ENCODE measurements at regions not wholly inside any gene's neighbourhood (a gene's known extent, or its start where the extent isn't known, plus 50 kb on each side); places are given as distances from the start of the nearest gene placed in this dataset.

DNA sequence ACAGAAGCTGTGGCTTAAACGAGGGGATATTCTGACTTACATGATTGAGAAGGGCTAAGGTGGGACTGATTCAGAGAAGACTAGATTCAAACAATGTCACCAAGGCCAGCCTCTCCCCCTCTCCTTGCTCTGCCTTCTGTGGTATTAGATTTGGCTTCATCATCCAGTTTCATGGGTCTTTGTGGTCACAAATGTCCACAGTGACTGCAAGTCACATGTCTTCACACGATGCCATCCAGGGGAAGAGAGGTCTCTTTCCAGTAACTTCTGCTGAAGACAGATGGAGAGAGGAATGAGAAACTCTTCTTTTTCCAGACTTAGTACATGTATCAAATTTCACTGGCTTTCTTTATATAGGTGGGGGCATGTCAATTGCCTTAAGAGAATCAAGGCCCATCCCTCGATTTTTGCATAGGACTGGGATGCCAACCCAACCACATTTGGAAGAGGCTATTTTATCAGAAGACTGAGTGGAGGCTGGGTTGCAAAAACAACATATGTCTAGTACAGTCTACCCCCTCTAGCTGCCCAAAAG is 57.3 kb upstream of the HNF1B start:
- no peak overlapping the region for H3K27ac ChIP-seq (ENCODE audit: control insufficient read depth, insufficient read depth, low read length)
- H3K4me1 ChIP-seq (ENCODE audit: control insufficient read depth, extremely low read depth, insufficient read depth, low read length): no peaks in the 10 kb centered on the region
- DNase-seq (ENCODE audit: low read depth, low spot score) (no peak), FAIRE-seq (no peak)
- no peak overlapping the region for H3K9ac ChIP-seq (ENCODE audit: control insufficient read depth, extremely low read depth, insufficient read depth, low read length)
- no peak for TF ChIP-seq EZH2 (IDR thresholded peaks at IDR 0.05; ENCODE audit: low read length)
- TF ChIP-seq, protein P1, sequence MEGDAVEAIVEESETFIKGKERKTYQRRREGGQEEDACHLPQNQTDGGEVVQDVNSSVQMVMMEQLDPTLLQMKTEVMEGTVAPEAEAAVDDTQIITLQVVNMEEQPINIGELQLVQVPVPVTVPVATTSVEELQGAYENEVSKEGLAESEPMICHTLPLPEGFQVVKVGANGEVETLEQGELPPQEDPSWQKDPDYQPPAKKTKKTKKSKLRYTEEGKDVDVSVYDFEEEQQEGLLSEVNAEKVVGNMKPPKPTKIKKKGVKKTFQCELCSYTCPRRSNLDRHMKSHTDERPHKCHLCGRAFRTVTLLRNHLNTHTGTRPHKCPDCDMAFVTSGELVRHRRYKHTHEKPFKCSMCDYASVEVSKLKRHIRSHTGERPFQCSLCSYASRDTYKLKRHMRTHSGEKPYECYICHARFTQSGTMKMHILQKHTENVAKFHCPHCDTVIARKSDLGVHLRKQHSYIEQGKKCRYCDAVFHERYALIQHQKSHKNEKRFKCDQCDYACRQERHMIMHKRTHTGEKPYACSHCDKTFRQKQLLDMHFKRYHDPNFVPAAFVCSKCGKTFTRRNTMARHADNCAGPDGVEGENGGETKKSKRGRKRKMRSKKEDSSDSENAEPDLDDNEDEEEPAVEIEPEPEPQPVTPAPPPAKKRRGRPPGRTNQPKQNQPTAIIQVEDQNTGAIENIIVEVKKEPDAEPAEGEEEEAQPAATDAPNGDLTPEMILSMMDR (optimal IDR thresholded peaks at IDR 0.05 in 1 of 3, IDR thresholded peaks at IDR 0.05 in 1 of 3, conservative IDR thresholded peaks at IDR 0.05 in 1 of 3; ENCODE audit: extremely low read depth in 1 of 3, insufficient read depth in 2 of 3, low read length in 3 of 3): no peak
- H3K79me2 ChIP-seq (ENCODE audit: control insufficient read depth, insufficient read depth, low read length): no peaks in the 10 kb centered on the region
- H4K20me1 ChIP-seq (ENCODE audit: control insufficient read depth, extremely low read depth, insufficient read depth, low read length): no peaks in the 10 kb centered on the region
- H2AFZ ChIP-seq (ENCODE audit: control insufficient read depth, low read length): no peak overlapping the region
- no peak overlapping the region for H3K4me3 ChIP-seq (ENCODE audit: control insufficient read depth in 2 of 3, extremely low read depth in 1 of 3, insufficient read depth in 2 of 3, low read depth in 1 of 3, low read length in 3 of 3)
- H3K27me3 ChIP-seq (ENCODE audit: control insufficient read depth, extremely low read depth, insufficient read depth, low read length): peaks cover 9% of the 10 kb centered on the region
- no peaks in the 10 kb centered on the region for H3K36me3 ChIP-seq (ENCODE audit: control insufficient read depth in 2 of 2, extremely low read depth in 1 of 2, insufficient read depth in 2 of 2, low read length in 2 of 2)
- H3K9me3 ChIP-seq (ENCODE audit: control insufficient read depth, low read depth, low read length): no peaks in the 10 kb centered on the region
- dilution Hi-C loops (cut with MboI; ENCODE audit: extremely low pct_ligation_motif_present, low sequenced_read_pairs): no loop called here
- peaks cover 2% of the 10 kb centered on the region for H3K9me1 ChIP-seq (ENCODE audit: control insufficient read depth, extremely low read depth, insufficient read depth, low read length)
- no peak overlapping the region for H3K4me2 ChIP-seq (ENCODE audit: control insufficient read depth, extremely low read depth, insufficient read depth, low read depth, low read length)

DNA sequence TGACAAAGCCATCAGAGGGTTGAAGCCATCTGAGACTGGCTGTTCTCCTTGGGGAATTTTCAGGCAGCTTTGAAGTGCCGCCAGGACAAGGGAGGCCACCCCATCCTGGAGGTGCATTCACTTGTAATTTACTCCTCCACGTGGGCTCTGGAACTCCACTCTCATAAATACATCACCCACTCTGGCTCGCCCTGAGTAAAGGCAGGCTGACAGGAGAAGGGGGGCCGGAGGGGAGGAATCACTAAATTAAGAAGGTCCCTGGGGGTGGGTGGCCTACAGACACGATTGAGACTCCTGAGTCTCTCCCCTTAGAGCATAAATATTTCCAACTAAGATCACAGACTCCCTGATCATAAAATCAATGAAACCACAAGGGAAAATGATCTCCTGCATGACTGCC is 56.3 kb upstream of the HNF1B start:
- H3K4me2 ChIP-seq (ENCODE audit: control insufficient read depth, extremely low read depth, insufficient read depth, low read depth, low read length): no peak overlapping the region

More for the DNA sequence above, 56.3 kb upstream of the HNF1B start:
- Histone ChIP-seq H3K79me2 (ENCODE audit: control insufficient read depth, insufficient read depth, low read length) (no peaks in the 10 kb centered on the region), H3K36me3 (ENCODE audit: control insufficient read depth in 2 of 2, extremely low read depth in 1 of 2, insufficient read depth in 2 of 2, low read length in 2 of 2) (no peaks in the 10 kb centered on the region), H3K9me1 (ENCODE audit: control insufficient read depth, extremely low read depth, insufficient read depth, low read length) (peaks cover 2% of the 10 kb centered on the region), H3K4me3 (ENCODE audit: control insufficient read depth in 2 of 3, extremely low read depth in 1 of 3, insufficient read depth in 2 of 3, low read depth in 1 of 3, low read length in 3 of 3) (no peak overlapping the region), H3K27ac (ENCODE audit: control insufficient read depth, insufficient read depth, low read length) (no peak overlapping the region), H2AFZ (ENCODE audit: control insufficient read depth, low read length) (no peak overlapping the region), H4K20me1 (ENCODE audit: control insufficient read depth, extremely low read depth, insufficient read depth, low read length) (no peaks in the 10 kb centered on the region), H3K9me3 (ENCODE audit: control insufficient read depth, low read depth, low read length) (no peaks in the 10 kb centered on the region), H3K27me3 (ENCODE audit: control insufficient read depth, extremely low read depth, insufficient read depth, low read length) (peaks cover 15% of the 10 kb centered on the region), H3K4me1 (ENCODE audit: control insufficient read depth, extremely low read depth, insufficient read depth, low read length) (no peaks in the 10 kb centered on the region), H3K9ac (ENCODE audit: control insufficient read depth, extremely low read depth, insufficient read depth, low read length) (no peak overlapping the region)
- TF ChIP-seq, protein P1 (optimal IDR thresholded peaks at IDR 0.05 in 1 of 3, IDR thresholded peaks at IDR 0.05 in 1 of 3, conservative IDR thresholded peaks at IDR 0.05 in 1 of 3; ENCODE audit: extremely low read depth in 1 of 3, insufficient read depth in 2 of 3, low read length in 3 of 3): no peak
- no peak for TF ChIP-seq EZH2 (IDR thresholded peaks at IDR 0.05; ENCODE audit: low read length)
- DNase-seq (ENCODE audit: low read depth, low spot score) (no peak), FAIRE-seq (no peak)
- dilution Hi-C loops (cut with MboI; ENCODE audit: extremely low pct_ligation_motif_present, low sequenced_read_pairs): no loop called here

Data from keratinocyte (primary cell).